ENCODE measurements at regions not wholly inside any gene's neighbourhood (a gene's known extent, or its start where the extent isn't known, plus 50 kb on each side); places are given as distances from the start of the nearest gene placed in this dataset.

GRCh38 chr2:8019934-8020333 lies 661.9 kb upstream of the ID2 start:
- TF ChIP-seq CTCF (IDR thresholded peaks at IDR 0.05 in 4 of 5, conservative IDR thresholded peaks at IDR 0.05 in 1 of 5) (no peak), POLR2A (IDR thresholded peaks at IDR 0.05) (no peak)
